ENCODE measurements at regions not wholly inside any gene's neighbourhood (a gene's known extent, or its start where the extent isn't known, plus 50 kb on each side); places are given as distances from the start of the nearest gene placed in this dataset.

DNA sequence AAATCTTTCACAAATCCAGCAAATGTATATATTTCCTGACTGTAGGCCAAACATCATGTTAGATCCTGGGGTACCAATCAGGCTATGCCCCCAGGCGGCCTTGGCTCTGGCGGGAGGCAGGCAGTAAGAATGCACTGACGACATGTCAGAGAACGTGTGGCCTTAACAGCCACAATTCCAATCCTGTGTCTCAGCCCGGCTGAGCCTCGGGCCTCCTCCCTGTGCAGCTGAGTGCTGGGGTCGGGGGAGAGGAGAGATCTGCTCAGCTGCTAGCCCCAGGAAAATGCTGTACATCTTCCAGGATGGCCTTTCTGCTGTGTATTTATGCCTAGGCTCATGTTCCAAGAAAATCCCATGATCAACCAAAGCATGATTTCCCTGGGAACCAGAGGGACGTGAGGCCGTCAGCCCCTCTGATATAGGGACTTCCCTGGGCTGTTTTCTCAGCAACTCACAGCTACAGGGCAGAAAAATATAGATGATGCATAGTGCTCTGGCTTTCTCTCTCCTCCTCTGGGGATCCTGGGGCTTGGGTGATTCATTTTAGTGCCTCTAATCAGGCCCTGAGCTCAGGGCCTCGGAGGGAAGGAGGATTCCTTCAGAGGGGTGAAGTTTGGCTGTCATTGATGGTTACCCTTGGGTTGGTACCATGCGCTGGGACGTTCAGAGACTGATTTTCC, 604.0 kb downstream of the HS3ST4 start:
- no peak for DNase-seq

DNA sequence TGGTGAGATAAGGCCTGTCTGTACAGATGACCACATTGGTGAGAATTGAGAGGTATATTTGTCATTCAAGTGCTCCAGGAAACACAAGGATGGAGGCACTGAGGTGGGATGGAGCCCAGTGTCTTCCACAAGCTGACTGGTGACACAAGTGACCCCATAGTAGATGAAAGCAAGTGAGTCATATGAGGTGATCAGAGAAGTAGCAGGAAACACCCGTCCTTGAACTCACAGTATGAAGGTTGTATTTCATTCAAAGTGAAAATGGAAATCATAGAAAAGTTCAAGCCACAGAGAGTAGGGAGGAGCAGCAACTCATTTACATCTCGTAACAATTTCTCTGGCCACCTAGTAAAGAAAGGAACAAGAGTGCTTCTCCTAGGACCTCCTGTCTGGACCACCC, 609.8 kb downstream of the HS3ST4 start:
- DNase-seq: no peak

DNA sequence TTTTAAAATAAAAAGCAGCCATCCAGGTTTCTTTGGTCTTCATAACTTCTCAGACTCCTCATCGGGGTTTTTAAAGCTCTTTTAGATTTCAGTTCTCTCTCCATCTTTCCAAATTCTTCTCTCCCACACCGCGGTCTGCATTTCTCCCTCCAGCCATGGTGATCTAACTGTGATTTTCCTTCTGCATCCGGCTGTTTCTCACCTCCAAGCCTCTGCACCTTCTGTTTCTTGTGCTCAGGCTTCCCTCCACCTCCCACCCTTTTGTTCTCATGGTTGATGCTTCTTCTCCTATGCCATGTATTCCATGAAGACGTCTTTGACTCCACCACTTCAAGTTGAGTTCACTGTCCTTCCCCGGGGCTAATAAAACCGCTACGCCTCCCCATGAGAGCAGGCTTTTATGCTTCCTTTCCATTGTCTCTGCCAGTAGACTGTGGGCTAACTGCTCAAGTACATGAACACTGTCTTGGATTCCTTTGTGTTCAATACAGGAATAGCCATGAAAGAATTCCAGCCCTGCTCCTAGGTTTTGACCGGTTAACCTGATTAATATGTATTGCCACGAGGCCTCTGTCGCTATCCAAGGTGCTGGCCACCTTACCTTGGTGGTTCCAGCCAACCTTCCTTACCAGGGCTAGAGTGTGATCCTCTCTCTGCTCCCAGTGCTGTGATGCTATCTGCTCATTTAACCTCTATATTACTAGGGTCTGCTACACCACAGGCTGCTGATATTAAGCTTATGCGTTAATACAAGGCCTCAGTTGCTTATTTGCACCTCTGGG, 625.1 kb downstream of the HS3ST4 start:
- no peak for DNase-seq

DNA sequence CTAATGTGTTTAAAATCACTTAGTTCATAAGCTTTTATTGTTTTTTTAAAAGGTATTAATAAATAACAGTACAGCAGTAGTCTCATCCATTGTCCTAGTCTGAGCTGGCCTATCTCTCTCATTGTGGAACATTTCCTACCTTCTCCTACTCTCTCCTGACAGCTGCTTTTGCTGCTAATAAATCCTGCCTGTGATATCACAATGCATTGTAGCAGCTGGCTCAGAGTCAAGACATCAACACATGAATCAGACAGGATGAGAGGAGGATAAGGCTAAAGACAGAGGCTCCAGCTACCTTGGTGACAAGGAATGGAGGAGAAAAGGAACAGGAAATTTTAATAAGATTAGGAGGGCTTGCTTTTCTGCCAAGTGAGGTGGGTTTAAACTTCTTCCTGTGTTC, 626.1 kb downstream of the HS3ST4 start:
- no peak for DNase-seq

GRCh38 chr16:26330654-26331053, 638.9 kb downstream of the HS3ST4 start:
- no peak for DNase-seq

GRCh38 chr16:26334218-26335111, 642.7 kb downstream of the HS3ST4 start:
- DNase-seq: no peak

GRCh38 chr16:26335236-26335853, 643.6 kb downstream of the HS3ST4 start:
- no peak for DNase-seq

DNA sequence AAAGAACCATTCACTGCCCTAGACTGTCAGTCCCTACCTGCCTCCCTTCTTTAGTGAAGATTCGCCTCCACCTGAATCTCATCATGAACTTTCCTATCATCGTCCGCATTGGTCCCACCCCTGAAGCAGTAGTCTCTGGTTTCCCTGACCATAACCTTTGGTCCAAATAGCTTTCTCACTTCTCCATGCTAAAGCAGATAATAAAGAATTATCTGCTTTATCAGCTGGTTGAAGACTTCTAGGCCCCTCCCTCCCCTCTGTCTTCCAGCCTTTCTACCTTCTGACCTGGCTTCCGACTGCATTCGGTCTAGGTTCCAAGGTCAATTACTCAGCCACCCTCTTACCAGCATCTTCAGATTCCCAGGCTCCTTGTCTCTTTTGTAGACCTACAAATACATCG, 650.9 kb downstream of the HS3ST4 start:
- DNase-seq: no peak

- DNase-seq: no peak
Observed at GRCh38 chr16:26344240-26344776, 652.5 kb downstream of the HS3ST4 start.

GRCh38 chr16:26344976-26345375, 653.2 kb downstream of the HS3ST4 start:
- no peak for DNase-seq

DNA sequence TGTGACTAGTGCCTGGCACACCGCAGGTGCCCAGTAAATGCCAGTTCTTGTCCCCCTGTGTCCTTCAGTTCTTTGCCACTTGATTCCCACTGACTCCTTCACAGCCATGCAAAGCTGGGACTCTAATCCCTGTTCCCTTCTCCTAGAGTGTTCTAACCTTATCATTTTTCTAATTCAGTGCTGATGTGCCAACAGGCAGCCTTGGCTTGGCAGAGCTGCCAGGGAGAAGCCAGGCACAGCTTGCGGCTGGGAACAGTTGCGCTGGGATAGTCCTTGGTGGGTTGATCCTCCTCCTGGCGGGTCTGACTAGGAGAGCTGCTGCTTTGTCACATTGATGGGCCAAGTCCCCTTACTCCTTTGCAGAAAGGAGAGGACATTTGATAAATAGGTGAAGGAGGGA, 654.2 kb downstream of the HS3ST4 start:
- no peak for DNase-seq

DNA sequence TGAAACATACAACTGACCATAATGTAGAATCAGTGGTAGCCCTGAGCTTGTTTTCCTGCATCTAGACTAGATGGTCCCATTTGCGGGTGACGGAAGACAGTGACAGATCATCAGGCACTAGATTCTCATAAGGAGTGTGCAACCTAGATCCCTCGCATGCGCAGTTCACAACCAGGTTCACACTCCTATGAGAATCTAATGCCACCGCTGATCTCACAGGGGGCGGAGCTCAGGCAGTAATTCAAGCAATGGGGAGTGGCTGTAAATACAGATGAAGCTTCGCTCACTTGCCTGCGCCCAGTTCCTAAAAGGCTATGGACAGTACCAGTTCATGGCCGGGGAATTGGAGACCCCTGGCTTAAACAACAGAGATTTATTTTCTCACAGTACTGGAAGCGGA, 656.3 kb downstream of the HS3ST4 start:
- no peak for DNase-seq

- DNase-seq: no peak
Observed at GRCh38 chr16:26360867-26361266, 669.1 kb downstream of the HS3ST4 start.

GRCh38 chr16:26363581-26363980, 671.8 kb downstream of the HS3ST4 start:
- DNase-seq: no peak

- DNase-seq: no peak
Observed at GRCh38 chr16:26365161-26365940, 673.6 kb downstream of the HS3ST4 start.

GRCh38 chr16:26371349-26371869, 679.6 kb downstream of the HS3ST4 start:
- no peak for DNase-seq

DNA sequence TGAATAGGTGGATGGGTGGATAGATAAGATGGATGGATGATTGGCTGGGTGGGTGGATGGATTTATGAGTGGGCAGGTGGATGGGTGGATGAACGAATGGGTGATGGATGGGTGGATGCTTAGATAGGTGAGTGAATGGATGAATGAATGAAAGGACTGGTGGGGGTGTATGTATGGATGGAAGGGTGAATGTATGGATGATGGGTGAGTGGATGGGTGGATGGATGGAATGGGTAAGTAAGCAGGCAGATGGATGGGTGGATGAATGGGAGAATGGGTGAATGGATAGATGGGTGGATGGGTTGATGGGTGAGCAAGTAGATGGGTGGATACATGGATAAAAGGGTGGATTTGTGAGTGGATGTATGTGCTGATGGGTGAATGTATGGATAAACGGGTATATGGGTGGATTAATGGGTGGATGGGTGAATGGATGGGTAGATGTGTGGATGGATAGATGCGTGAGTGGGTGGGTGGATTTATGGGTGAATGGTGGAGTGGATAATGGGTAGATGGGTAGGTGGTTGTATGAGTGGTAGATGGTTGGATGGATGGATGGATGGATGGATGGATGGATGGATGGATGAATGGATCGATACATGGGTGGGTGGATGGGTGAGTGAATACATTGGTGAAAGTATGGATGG, 682.6 kb downstream of the HS3ST4 start:
- no peak for DNase-seq

GRCh38 chr16:26382586-26382985, 684.1 kb upstream of the C16orf82 start:
- no peak for DNase-seq

- no peak for DNase-seq
Observed at GRCh38 chr16:26386096-26386495, 680.6 kb upstream of the C16orf82 start.

- no peak for DNase-seq
Observed at GRCh38 chr16:26391833-26392232, 674.9 kb upstream of the C16orf82 start.

GRCh38 chr16:26394409-26394808, 672.3 kb upstream of the C16orf82 start:
- DNase-seq: no peak

Data from NCI-H1930 (cell line).